ENCODE measurements at regions not wholly inside any gene's neighbourhood (a gene's known extent, or its start where the extent isn't known, plus 50 kb on each side); places are given as distances from the start of the nearest gene placed in this dataset.

GRCh38 chr6:140048202-140048790, 673.8 kb upstream of the CITED2 start:
- intact Hi-C loops (cut with micrococcal nuclease; ENCODE audit: unreplicated experiment): loop anchor here (2.0 to 10.0 kb wide), 6 partner anchors 106 to 1629 kb away; no protein-coding TSS in a partner anchor
- no peaks in the 10 kb centered on the region for H3K27me3 ChIP-seq (replicated peaks; ENCODE audit: insufficient read depth, low read depth, low read length, poor library complexity)
- DNase-seq (ENCODE audit: low spot score): peak; percentile 52
- ChIA-PET POLR2A (ENCODE audit: low non-redundant PET) (interaction anchor here (0.6 to 1.4 kb wide), 7 partner anchors 31 to 674 kb away, joined by 3 to 20 read pairs (median 6); partner anchors contain the start of gene CITED2), CTCF (interaction anchor here (2.0 kb wide), 1 partner anchor 679 kb away, joined by 6 read pairs; no protein-coding TSS in a partner anchor)
- peaks cover 89% of the 10 kb centered on the region for H3K4me1 ChIP-seq (ENCODE audit: insufficient read depth, low read length, poor library complexity, severe bottlenecking)
- no peaks in the 10 kb centered on the region for H3K9me3 ChIP-seq (ENCODE audit: low read depth, low read length, poor library complexity, severe bottlenecking)
- H3K36me3 ChIP-seq (ENCODE audit: insufficient read depth, low read length, poor library complexity, severe bottlenecking): no peaks in the 10 kb centered on the region
- H3K27ac ChIP-seq (ENCODE audit: low read depth, low read length, poor library complexity, severe bottlenecking): peak overlapping the region; percentile 98
- TF ChIP-seq EZH2 (IDR thresholded peaks at IDR 0.05; ENCODE audit: borderline replicate concordance, low read depth, low read length, poor library complexity, severe bottlenecking) (no peak), CTCF (conservative IDR thresholded peaks at IDR 0.05; ENCODE audit: low read depth, low read length) (no peak)
- BruUV-seq (replicated peaks): TSS peak; percentile 46
- H3K4me3 ChIP-seq (ENCODE audit: low read depth, low read length, poor library complexity, severe bottlenecking): no peak overlapping the region

GRCh38 chr6:140047321-140047720, 672.9 kb upstream of the CITED2 start:
- no peak for TF ChIP-seq CTCF (conservative IDR thresholded peaks at IDR 0.05; ENCODE audit: low read depth, low read length)
- TF ChIP-seq EZH2 (IDR thresholded peaks at IDR 0.05; ENCODE audit: borderline replicate concordance, low read depth, low read length, poor library complexity, severe bottlenecking): no peak
- Histone ChIP-seq H3K36me3 (ENCODE audit: insufficient read depth, low read length, poor library complexity, severe bottlenecking) (no peaks in the 10 kb centered on the region), H3K27ac (ENCODE audit: low read depth, low read length, poor library complexity, severe bottlenecking) (peak overlapping the region; percentile 98), H3K4me3 (ENCODE audit: low read depth, low read length, poor library complexity, severe bottlenecking) (no peak overlapping the region), H3K27me3 (replicated peaks; ENCODE audit: insufficient read depth, low read depth, low read length, poor library complexity) (no peaks in the 10 kb centered on the region), H3K9me3 (ENCODE audit: low read depth, low read length, poor library complexity, severe bottlenecking) (no peaks in the 10 kb centered on the region), H3K4me1 (ENCODE audit: insufficient read depth, low read length, poor library complexity, severe bottlenecking) (peaks cover 87% of the 10 kb centered on the region)
- no TSS peak for BruUV-seq (replicated peaks)
- peak; percentile 94 for DNase-seq (ENCODE audit: low spot score)
- POLR2A ChIA-PET (ENCODE audit: low non-redundant PET): interaction anchor here (0.7 to 1.4 kb wide), 9 partner anchors 30 to 678 kb away, joined by 3 to 20 read pairs (median 6); partner anchors contain the start of gene CITED2
- CTCF ChIA-PET: interaction anchor here (0.6 to 2.0 kb wide), 3 partner anchors 426 to 678 kb away, joined by 6 to 7 read pairs (median 6); no protein-coding TSS in a partner anchor
- intact Hi-C loops (cut with micrococcal nuclease; ENCODE audit: unreplicated experiment): loop anchor here (1.0 to 10.0 kb wide), 12 partner anchors 65 to 1630 kb away; no protein-coding TSS in a partner anchor

GRCh38 chr6:140046016-140046632, 671.7 kb upstream of the CITED2 start:
- Histone ChIP-seq H3K27me3 (replicated peaks; ENCODE audit: insufficient read depth, low read depth, low read length, poor library complexity) (no peaks in the 10 kb centered on the region), H3K27ac (ENCODE audit: low read depth, low read length, poor library complexity, severe bottlenecking) (peak overlapping the region; percentile 98), H3K4me3 (ENCODE audit: low read depth, low read length, poor library complexity, severe bottlenecking) (no peak overlapping the region), H3K36me3 (ENCODE audit: insufficient read depth, low read length, poor library complexity, severe bottlenecking) (no peaks in the 10 kb centered on the region), H3K4me1 (ENCODE audit: insufficient read depth, low read length, poor library complexity, severe bottlenecking) (peaks cover 75% of the 10 kb centered on the region), H3K9me3 (ENCODE audit: low read depth, low read length, poor library complexity, severe bottlenecking) (no peaks in the 10 kb centered on the region)
- peak; percentile 59 for DNase-seq (ENCODE audit: low spot score)
- ChIA-PET CTCF (interaction anchor here (2.0 kb wide), 1 partner anchor 676 kb away, joined by 6 read pairs; no protein-coding TSS in a partner anchor), POLR2A (ENCODE audit: low non-redundant PET) (interaction anchor here (0.6 to 1.3 kb wide), 3 partner anchors 522 to 676 kb away, joined by 3 to 4 read pairs (median 4); no protein-coding TSS in a partner anchor)
- intact Hi-C loops (cut with micrococcal nuclease; ENCODE audit: unreplicated experiment): loop anchor here (1.0 to 10.0 kb wide), 6 partner anchors 104 to 1631 kb away; partner anchors contain the start of gene CITED2
- BruUV-seq (replicated peaks): no TSS peak
- TF ChIP-seq CTCF (conservative IDR thresholded peaks at IDR 0.05; ENCODE audit: low read depth, low read length) (no peak), EZH2 (IDR thresholded peaks at IDR 0.05; ENCODE audit: borderline replicate concordance, low read depth, low read length, poor library complexity, severe bottlenecking) (no peak)

Measured in A673 (cell line).